ENCODE measurements at regions not wholly inside any gene's neighbourhood (a gene's known extent, or its start where the extent isn't known, plus 50 kb on each side); places are given as distances from the start of the nearest gene placed in this dataset.

DNA sequence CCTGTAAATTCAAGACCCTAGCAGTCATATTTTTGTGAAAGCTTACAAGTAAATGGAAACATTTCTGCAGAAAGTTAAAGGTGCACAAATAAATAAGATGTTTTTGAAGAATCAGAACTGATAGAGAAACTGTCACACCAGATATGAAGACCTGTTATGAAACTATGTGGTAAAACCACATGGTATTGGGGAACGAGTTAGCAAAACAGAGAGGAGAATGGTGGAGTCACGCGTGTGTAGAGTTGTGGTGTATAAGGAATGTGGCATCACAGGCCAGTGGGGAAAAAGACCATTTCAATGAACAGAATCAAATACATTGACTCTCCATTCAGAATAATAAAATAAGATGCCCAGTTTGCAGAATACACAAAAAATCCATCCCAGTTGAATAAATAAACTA lies 477.2 kb downstream of the ICE1 start:
- H3K4me3 ChIP-seq (ENCODE audit: low read length), result no peak overlapping the region
- WGBS (ENCODE audit: insufficient coverage, low lambda C conversion rate), result 100% methylated on average over 2 of the region's 3 CpGs

DNA sequence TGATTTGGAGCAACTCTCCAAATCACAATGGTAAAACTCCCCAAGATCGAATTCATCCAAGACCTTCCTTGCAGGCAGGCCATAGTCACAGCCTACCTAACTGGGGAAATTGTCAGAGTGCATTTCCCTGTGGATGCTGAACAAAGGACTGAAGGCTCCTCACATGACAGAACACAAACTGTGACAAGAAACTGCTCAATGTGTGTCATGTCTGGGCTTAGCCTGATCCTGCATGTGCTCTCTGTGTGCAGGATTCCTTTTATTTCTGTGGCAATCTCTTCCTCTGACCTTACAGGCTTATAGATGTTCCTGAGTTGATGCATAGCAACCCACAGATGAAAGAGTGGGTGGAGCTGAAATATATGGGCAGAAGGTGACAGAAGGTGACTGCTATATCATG lies 465.8 kb downstream of the ICE1 start:
- H3K27ac ChIP-seq (ENCODE audit: low read length), result no peak overlapping the region
- H3K4me3 ChIP-seq (ENCODE audit: low read length), result no peak overlapping the region
- WGBS (ENCODE audit: insufficient coverage, low lambda C conversion rate), result no CpG with 5 or more reads among the region's 1 CpG
- peaks cover 3% of the 10 kb centered on the region for H3K27me3 ChIP-seq (ENCODE audit: control insufficient read depth, insufficient read depth, low read length)
- no peak for DNase-seq
- H3K36me3 ChIP-seq (ENCODE audit: control insufficient read depth, insufficient read depth, low read length), result no peaks in the 10 kb centered on the region
- H3K9me3 ChIP-seq (ENCODE audit: control insufficient read depth, low read depth, low read length), result no peaks in the 10 kb centered on the region
- no peaks in the 10 kb centered on the region for H3K4me1 ChIP-seq (ENCODE audit: control insufficient read depth, insufficient read depth, low read length)

More for the DNA sequence above, 477.2 kb downstream of the ICE1 start:
- no peaks in the 10 kb centered on the region for H3K9me3 ChIP-seq (ENCODE audit: control insufficient read depth, low read depth, low read length)
- no peak for DNase-seq
- no peak overlapping the region for H3K27ac ChIP-seq (ENCODE audit: low read length)
- no peaks in the 10 kb centered on the region for H3K36me3 ChIP-seq (ENCODE audit: control insufficient read depth, insufficient read depth, low read length)
- no peaks in the 10 kb centered on the region for H3K4me1 ChIP-seq (ENCODE audit: control insufficient read depth, insufficient read depth, low read length)
- no peaks in the 10 kb centered on the region for H3K27me3 ChIP-seq (ENCODE audit: control insufficient read depth, insufficient read depth, low read length)

DNA sequence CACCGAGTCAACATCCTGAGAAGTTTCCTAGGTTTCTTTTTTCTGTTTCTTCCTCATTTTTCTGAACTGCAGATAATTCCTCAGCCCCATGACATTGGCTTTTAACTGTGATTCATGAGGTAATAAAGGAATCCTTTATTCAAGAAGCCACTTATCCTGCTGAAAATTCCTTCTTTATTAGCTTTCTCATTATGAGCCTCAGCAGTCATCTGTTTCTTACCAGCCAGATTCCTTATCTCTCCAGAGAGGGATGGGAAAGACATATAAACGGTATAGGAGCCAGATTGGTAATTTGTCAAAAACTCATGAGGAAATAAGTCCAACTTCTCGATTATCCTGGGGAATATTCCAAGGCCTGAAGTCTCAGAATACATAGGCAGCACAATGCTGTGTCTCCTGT lies 465.4 kb downstream of the ICE1 start:
- no peak for DNase-seq
- Histone ChIP-seq H3K27ac (ENCODE audit: low read length) (no peak overlapping the region), H3K36me3 (ENCODE audit: control insufficient read depth, insufficient read depth, low read length) (no peaks in the 10 kb centered on the region), H3K27me3 (ENCODE audit: control insufficient read depth, insufficient read depth, low read length) (peaks cover 3% of the 10 kb centered on the region), H3K4me1 (ENCODE audit: control insufficient read depth, insufficient read depth, low read length) (no peaks in the 10 kb centered on the region), H3K9me3 (ENCODE audit: control insufficient read depth, low read depth, low read length) (no peaks in the 10 kb centered on the region), H3K4me3 (ENCODE audit: low read length) (no peak overlapping the region)
- WGBS (ENCODE audit: insufficient coverage, low lambda C conversion rate), result 88% methylated on average over 1 of the region's 3 CpGs

DNA sequence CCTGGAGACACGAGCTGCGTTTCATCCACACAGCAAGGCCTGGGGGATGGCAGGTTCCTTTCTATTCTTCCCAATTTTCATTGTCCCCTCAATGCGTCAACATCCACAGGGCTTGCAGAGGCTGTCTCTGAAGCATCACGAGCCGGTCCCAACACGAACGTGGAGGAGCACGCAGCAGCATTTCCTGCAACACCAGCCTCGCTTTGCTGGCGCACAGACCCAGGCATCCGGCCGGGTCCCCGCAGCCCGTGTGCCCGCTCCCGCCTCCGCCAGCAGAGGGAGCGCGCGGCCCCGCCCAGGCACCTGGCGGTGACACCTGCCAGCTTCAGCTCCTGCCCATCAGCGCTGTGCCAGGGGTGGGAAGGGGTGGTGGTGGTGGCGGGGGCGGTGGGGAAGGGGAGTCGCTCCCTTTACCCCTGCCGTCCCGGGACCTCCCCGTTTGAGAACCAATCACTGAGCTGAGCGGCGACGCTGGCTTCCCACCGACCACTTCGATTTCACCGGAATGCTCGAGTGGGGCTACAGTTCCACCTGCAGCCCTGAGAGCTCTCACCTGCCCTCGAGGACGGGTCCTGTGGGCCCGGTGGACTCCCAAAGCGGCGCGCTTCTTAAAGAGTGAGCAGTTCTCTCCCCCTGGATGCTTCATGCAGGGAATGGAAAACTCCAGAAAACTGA lies 464.5 kb downstream of the ICE1 start:
- Histone ChIP-seq H3K9me3 (ENCODE audit: control insufficient read depth, low read depth, low read length) (no peaks in the 10 kb centered on the region), H3K4me1 (ENCODE audit: control insufficient read depth, insufficient read depth, low read length) (no peaks in the 10 kb centered on the region), H3K4me3 (ENCODE audit: low read length) (no peak overlapping the region), H3K27ac (ENCODE audit: low read length) (no peak overlapping the region), H3K27me3 (ENCODE audit: control insufficient read depth, insufficient read depth, low read length) (peaks cover 3% of the 10 kb centered on the region), H3K36me3 (ENCODE audit: control insufficient read depth, insufficient read depth, low read length) (no peaks in the 10 kb centered on the region)
- no CpG with 5 or more reads among the region's 42 CpGs for WGBS (ENCODE audit: insufficient coverage, low lambda C conversion rate)
- no peak for DNase-seq

DNA sequence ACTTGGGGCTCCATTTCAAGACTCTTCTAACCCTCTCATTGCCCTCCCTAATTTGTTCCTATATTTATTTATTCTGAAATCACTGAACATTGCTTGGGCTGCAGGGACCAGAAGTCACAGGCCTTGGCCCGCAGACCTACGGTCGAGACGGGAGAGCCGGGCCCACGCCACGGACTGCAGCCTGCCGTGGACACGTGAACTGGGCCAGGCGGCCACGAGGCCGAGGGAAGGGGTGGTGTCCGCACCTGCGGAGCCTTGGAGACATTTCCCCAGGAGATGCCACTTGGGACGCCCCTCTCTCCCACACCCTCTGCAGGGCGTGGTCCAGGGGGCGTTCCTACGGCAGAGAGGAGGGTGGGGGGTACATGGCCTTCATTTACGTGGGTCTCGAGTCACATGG lies 463.9 kb downstream of the ICE1 start:
- no peak for DNase-seq
- Histone ChIP-seq H3K27ac (ENCODE audit: low read length) (no peak overlapping the region), H3K36me3 (ENCODE audit: control insufficient read depth, insufficient read depth, low read length) (no peaks in the 10 kb centered on the region), H3K27me3 (ENCODE audit: control insufficient read depth, insufficient read depth, low read length) (peaks cover 3% of the 10 kb centered on the region), H3K9me3 (ENCODE audit: control insufficient read depth, low read depth, low read length) (no peaks in the 10 kb centered on the region), H3K4me1 (ENCODE audit: control insufficient read depth, insufficient read depth, low read length) (no peaks in the 10 kb centered on the region), H3K4me3 (ENCODE audit: low read length) (no peak overlapping the region)
- WGBS (ENCODE audit: insufficient coverage, low lambda C conversion rate), result no CpG with 5 or more reads among the region's 20 CpGs

DNA sequence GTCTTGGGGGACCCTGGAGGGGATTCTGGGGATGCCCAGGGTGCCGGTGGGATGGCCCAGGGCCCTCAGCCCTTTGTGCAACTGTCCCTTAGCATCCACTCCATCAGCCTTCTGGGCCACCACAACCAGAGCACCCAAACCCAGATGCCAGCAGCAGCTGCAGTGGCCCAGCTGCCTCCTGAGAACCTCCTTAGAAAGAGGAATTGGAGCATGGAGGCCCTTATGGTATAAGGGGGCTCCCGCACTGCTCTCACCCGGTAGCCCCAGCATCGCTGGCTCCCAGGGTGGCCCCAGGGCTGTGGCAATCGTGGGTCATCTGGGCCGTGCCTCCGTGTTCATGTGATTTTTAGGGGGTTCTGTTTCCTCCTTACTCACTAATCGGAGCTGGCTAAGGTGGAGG lies 463.3 kb downstream of the ICE1 start:
- WGBS (ENCODE audit: insufficient coverage, low lambda C conversion rate), result no CpG with 5 or more reads among the region's 8 CpGs
- Histone ChIP-seq H3K4me1 (ENCODE audit: control insufficient read depth, insufficient read depth, low read length) (no peaks in the 10 kb centered on the region), H3K9me3 (ENCODE audit: control insufficient read depth, low read depth, low read length) (no peaks in the 10 kb centered on the region), H3K27ac (ENCODE audit: low read length) (no peak overlapping the region), H3K27me3 (ENCODE audit: control insufficient read depth, insufficient read depth, low read length) (peaks cover 3% of the 10 kb centered on the region), H3K36me3 (ENCODE audit: control insufficient read depth, insufficient read depth, low read length) (no peaks in the 10 kb centered on the region), H3K4me3 (ENCODE audit: low read length) (no peak overlapping the region)
- no peak for DNase-seq

DNA sequence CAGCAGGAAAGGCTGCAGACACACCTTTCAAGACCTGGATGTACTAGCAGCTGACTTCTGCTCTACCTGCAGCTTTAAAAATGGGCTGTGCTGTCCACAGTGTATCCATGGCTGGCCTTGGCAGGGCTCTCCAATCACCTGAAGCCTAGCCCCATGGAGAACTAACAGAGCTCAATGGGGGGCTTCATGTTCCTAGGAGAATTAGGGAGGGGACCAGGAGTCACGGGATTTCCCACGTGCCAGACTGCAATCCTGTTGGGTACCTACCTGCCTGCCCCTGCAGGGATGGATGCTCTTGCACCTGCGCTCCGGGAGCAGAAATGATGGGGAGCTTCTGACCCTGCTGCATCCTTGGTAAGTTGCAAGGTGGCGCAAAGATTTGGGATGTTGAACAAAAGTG lies 462.1 kb downstream of the ICE1 start:
- Histone ChIP-seq H3K27ac (ENCODE audit: low read length) (no peak overlapping the region), H3K4me1 (ENCODE audit: control insufficient read depth, insufficient read depth, low read length) (no peaks in the 10 kb centered on the region), H3K4me3 (ENCODE audit: low read length) (no peak overlapping the region), H3K36me3 (ENCODE audit: control insufficient read depth, insufficient read depth, low read length) (no peaks in the 10 kb centered on the region), H3K27me3 (ENCODE audit: control insufficient read depth, insufficient read depth, low read length) (peaks cover 5% of the 10 kb centered on the region), H3K9me3 (ENCODE audit: control insufficient read depth, low read depth, low read length) (no peaks in the 10 kb centered on the region)
- no CpG with 5 or more reads among the region's 5 CpGs for WGBS (ENCODE audit: insufficient coverage, low lambda C conversion rate)
- no peak for DNase-seq

DNA sequence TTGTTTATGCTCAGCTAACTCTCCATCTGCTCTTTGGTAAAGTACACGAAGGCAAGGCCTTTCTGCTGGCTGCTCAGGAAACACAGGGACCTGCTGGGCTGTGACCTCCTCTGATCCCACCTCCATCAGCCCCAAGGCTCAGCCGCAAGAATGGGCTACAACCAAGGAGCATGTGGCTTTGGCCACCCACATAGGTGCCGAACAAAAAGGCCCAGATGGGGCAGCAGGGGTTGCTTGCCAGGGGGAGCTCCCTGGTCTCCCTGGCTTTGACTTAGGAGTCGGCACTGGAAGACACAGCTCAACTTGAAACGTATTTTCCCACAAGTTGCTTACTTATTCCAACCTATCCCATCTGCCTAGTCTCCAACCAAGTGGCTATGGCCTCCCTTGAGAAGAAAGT lies 461.1 kb downstream of the ICE1 start:
- DNase-seq, result no peak
- Histone ChIP-seq H3K27ac (ENCODE audit: low read length) (no peak overlapping the region), H3K27me3 (ENCODE audit: control insufficient read depth, insufficient read depth, low read length) (peaks cover 5% of the 10 kb centered on the region), H3K9me3 (ENCODE audit: control insufficient read depth, low read depth, low read length) (no peaks in the 10 kb centered on the region), H3K4me3 (ENCODE audit: low read length) (no peak overlapping the region), H3K36me3 (ENCODE audit: control insufficient read depth, insufficient read depth, low read length) (no peaks in the 10 kb centered on the region), H3K4me1 (ENCODE audit: control insufficient read depth, insufficient read depth, low read length) (no peaks in the 10 kb centered on the region)
- whole genome bisulfite sequencing (ENCODE audit: insufficient coverage, low lambda C conversion rate), result 60% methylated on average over 1 of the region's 5 CpGs

DNA sequence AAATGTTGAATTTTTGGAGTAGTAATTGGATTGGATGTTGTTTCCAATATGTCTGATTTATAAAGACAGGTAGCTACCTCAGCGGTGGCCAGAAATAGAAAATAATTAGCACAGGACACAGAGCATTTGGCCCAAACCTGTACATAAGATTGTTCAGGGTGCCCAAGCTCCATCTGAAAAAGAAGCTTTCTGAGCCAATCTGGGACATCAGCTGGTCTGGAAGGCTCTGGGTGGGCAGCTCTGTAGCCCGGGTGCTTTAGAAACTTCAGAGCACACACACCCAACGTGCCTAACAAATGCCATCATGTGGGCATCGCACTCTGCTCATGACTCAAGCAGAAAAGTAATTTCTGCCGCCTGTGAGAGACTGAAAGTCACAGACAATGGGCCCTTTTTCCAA lies 460.7 kb downstream of the ICE1 start:
- no CpG with 5 or more reads among the region's 5 CpGs for WGBS (ENCODE audit: insufficient coverage, low lambda C conversion rate)
- H3K4me1 ChIP-seq (ENCODE audit: control insufficient read depth, insufficient read depth, low read length), result no peaks in the 10 kb centered on the region

DNA sequence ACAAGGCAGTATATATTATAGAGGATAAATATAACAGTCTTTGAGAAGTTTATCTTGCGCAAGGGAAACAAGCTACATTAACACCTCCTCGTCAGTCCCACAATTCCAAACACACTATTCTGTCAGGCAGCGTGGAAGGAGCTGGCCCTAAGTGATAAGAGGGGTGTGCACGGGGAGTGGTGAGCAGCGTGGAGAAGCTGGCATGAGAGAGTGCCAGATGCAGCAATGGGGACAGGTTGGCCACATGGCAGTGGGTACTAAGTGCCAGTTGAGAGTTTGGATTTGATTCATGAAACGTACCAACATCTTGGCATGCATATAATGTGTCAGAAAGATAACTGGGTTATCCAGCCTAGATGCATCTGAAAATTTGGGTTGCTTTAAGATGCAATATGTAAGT lies 460.2 kb downstream of the ICE1 start:
- 60% methylated on average over 1 of the region's 6 CpGs for WGBS (ENCODE audit: insufficient coverage, low lambda C conversion rate)
- H3K36me3 ChIP-seq (ENCODE audit: control insufficient read depth, insufficient read depth, low read length), result no peaks in the 10 kb centered on the region
- no peak for DNase-seq
- H3K9me3 ChIP-seq (ENCODE audit: control insufficient read depth, low read depth, low read length), result no peaks in the 10 kb centered on the region
- H3K4me3 ChIP-seq (ENCODE audit: low read length), result no peak overlapping the region
- peaks cover 5% of the 10 kb centered on the region for H3K27me3 ChIP-seq (ENCODE audit: control insufficient read depth, insufficient read depth, low read length)
- H3K4me1 ChIP-seq (ENCODE audit: control insufficient read depth, insufficient read depth, low read length), result no peaks in the 10 kb centered on the region
- H3K27ac ChIP-seq (ENCODE audit: low read length), result no peak overlapping the region

More for the DNA sequence above, 460.7 kb downstream of the ICE1 start:
- H3K4me3 ChIP-seq (ENCODE audit: low read length), result no peak overlapping the region
- no peak overlapping the region for H3K27ac ChIP-seq (ENCODE audit: low read length)
- DNase-seq, result no peak
- peaks cover 5% of the 10 kb centered on the region for H3K27me3 ChIP-seq (ENCODE audit: control insufficient read depth, insufficient read depth, low read length)
- H3K9me3 ChIP-seq (ENCODE audit: control insufficient read depth, low read depth, low read length), result no peaks in the 10 kb centered on the region
- H3K36me3 ChIP-seq (ENCODE audit: control insufficient read depth, insufficient read depth, low read length), result no peaks in the 10 kb centered on the region

DNA sequence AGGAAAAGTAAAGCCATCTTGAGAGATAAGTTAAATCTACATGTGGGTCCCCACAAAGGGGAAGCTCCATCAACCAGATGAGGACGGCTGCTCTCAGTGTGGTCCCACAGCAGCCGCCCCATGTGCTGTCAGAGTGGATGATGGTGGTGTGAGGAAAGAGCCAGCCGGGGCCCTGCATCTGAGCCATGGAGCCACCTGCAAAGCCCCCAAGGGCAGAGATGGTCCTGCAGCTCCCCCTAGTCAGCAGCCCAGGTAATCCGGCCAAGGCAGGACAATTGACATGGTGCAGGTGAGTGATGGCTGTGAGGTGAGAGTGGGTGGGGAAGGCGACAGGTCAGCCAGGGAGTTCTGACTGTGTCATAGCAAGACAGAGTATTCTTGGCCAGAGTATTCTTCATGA lies 458.8 kb downstream of the ICE1 start:
- H3K36me3 ChIP-seq (ENCODE audit: control insufficient read depth, insufficient read depth, low read length), result no peaks in the 10 kb centered on the region
- no peak overlapping the region for H3K27ac ChIP-seq (ENCODE audit: low read length)
- WGBS (ENCODE audit: insufficient coverage, low lambda C conversion rate), result no CpG with 5 or more reads among the region's 5 CpGs
- DNase-seq, result no peak
- peaks cover 2% of the 10 kb centered on the region for H3K27me3 ChIP-seq (ENCODE audit: control insufficient read depth, insufficient read depth, low read length)
- H3K4me1 ChIP-seq (ENCODE audit: control insufficient read depth, insufficient read depth, low read length), result no peaks in the 10 kb centered on the region
- no peak overlapping the region for H3K4me3 ChIP-seq (ENCODE audit: low read length)
- H3K9me3 ChIP-seq (ENCODE audit: control insufficient read depth, low read depth, low read length), result no peaks in the 10 kb centered on the region

Data from large intestine (tissue), 3 donors.